Activated CD8-positive, alpha-beta memory T cell treated with anti-CD3 and anti-CD28 coated beads, Interleukin-2, amount 10 ng/mL, durations not matched to agents 7 days and 5 days (primary cell): ENCODE measurements at regions not wholly inside any gene's neighbourhood (a gene's known extent, or its start where the extent isn't known, plus 50 kb on each side); places are given as distances from the start of the nearest gene placed in this dataset.
A peak's percentile ranks its signal among the peaks of the same experiment; 100 is the strongest.

Experiments
- ATAC-seq: fragments of 150-1000 bp; cut with Tn5 transposase; one replicate; pipeline ENCODE4 v1.10.0; 2021; ENCODE audit warnings: moderate library complexity
- CTCF ChIA-PET: fragments of 350-600 bp; sonication (Branson Sonifier 250); formaldehyde crosslinking; loops from one replicate; lab custom pipeline; 2021; ENCODE audit warnings: antibody characterized with exemption; lab: Charles Lee
- DNase-seq: peaks from one replicate; pipeline ENCODE4 v3.0.0-alpha.2; 2020
- H3K27ac Mint-ChIP-seq: one replicate; pipeline ENCODE4 v1.8.0; 2021; ENCODE audit warnings: mild to moderate bottlenecking, mixed read lengths
- H3K27me3 Mint-ChIP-seq: one replicate; pipeline ENCODE4 v1.8.0; 2021; ENCODE audit warnings: mixed read lengths
- H3K36me3 Mint-ChIP-seq: one replicate; pipeline ENCODE4 v1.8.0; 2021; ENCODE audit warnings: mild to moderate bottlenecking, mixed read lengths
- H3K4me1 Mint-ChIP-seq: one replicate; pipeline ENCODE4 v1.8.0; 2021; ENCODE audit warnings: mixed read lengths
- H3K4me3 Mint-ChIP-seq: one replicate; pipeline ENCODE4 v1.8.0; 2021; ENCODE audit warnings: mild to moderate bottlenecking, moderate library complexity, mixed read lengths
- H3K9me3 Mint-ChIP-seq: one replicate; pipeline ENCODE4 v1.8.0; 2022; ENCODE audit warnings: low read depth, mixed read lengths

DNA sequence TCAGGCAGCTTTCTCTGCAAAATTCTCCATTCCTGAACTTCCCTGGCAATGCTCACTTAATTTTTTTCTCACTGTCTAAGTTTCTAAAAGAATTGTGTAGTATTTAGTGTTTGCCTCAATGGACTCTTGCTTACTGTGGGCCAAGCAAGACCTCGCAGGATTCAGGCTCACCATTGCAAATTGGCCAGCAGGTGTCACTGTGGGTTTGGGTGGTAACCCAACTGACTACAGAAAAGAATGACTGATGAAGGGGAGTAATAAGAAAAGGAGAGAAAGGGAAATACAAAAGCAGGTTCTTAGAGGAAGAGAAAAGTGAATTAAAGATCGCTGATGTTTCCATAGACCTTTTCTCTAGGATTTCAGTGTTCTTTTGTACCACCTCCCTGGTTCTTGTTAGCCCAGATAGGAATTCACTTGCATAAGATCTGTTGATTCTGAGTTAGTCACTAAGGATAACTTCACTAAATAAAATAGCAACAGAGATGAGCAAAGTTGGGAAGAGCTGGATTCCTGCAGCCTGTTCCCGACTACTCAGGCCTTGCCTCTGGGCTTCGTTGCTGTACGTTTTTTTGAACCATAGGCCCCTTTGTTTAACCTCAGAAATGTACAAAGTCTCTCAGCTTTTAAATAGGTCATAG is 386.5 kb upstream of the DDHD1 start:
- Mint-ChIP-seq H3K27me3 (peaks cover 4% of the 10 kb centered on the region), H3K4me3 (no peak overlapping the region), H3K4me1 (no peaks in the 10 kb centered on the region), H3K36me3 (no peaks in the 10 kb centered on the region), H3K9me3 (no peaks in the 10 kb centered on the region), H3K27ac (no peak overlapping the region)
- CTCF ChIA-PET: interaction anchor here (1.6 to 2.1 kb wide), 3 partner anchors 24 to 808 kb away, joined by 5 to 8 read pairs (median 6); no protein-coding TSS in a partner anchor
- ATAC-seq (peak; percentile 67), DNase-seq (peak; percentile 74)

- Mint-ChIP-seq H3K27ac (no peak overlapping the region), H3K4me3 (no peak overlapping the region), H3K36me3 (no peaks in the 10 kb centered on the region), H3K9me3 (no peaks in the 10 kb centered on the region), H3K27me3 (peaks cover 4% of the 10 kb centered on the region), H3K4me1 (peaks cover under 1% of the 10 kb centered on the region)
- ATAC-seq: no peak
- CTCF ChIA-PET: interaction anchor here (1.4 to 2.1 kb wide), 3 partner anchors 23 to 809 kb away, joined by 5 to 8 read pairs (median 6); no protein-coding TSS in a partner anchor
- no peak for DNase-seq
Observed at GRCh38 chr14:53538316-53538881, 385.3 kb upstream of the DDHD1 start.

GRCh38 chr14:53537422-53538315 is 384.5 kb upstream of the DDHD1 start:
- no peaks in the 10 kb centered on the region for H3K36me3 Mint-ChIP-seq
- H3K4me3 Mint-ChIP-seq: no peak overlapping the region
- CTCF ChIA-PET: interaction anchor here (1.0 to 1.6 kb wide), 3 partner anchors 11 to 810 kb away, joined by 4 to 8 read pairs (median 5); no protein-coding TSS in a partner anchor
- H3K9me3 Mint-ChIP-seq: no peaks in the 10 kb centered on the region
- H3K27ac Mint-ChIP-seq: no peak overlapping the region
- peaks cover 4% of the 10 kb centered on the region for H3K27me3 Mint-ChIP-seq
- ATAC-seq: no peak
- H3K4me1 Mint-ChIP-seq: peaks cover 4% of the 10 kb centered on the region
- no peak for DNase-seq

DNA sequence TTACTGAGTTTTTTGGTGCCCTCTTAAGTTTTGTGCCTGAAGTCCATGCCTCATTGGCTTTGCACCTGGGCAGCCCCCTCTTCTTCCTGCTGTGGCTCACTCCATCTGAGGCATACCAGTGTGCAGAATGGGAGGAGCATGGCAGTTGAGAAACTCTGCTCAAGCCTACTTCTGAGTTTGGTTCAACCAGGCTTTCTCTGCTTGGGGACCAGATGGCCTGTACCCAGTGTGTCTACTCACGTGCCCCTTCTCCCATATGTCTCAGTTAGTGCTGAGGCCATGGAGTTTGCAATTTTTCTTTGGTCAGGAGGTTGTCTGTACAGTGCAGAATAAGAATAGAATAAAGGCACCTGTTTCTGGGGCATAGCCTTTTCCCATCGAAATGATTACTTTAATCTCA is 383.3 kb upstream of the DDHD1 start:
- CTCF ChIA-PET: no interaction called here
- no peak for ATAC-seq

GRCh38 chr14:53534841-53535240 is 381.7 kb upstream of the DDHD1 start:
- Mint-ChIP-seq H3K9me3 (no peaks in the 10 kb centered on the region), H3K4me3 (no peak overlapping the region), H3K27me3 (peaks cover 4% of the 10 kb centered on the region), H3K4me1 (peaks cover 4% of the 10 kb centered on the region), H3K36me3 (no peaks in the 10 kb centered on the region), H3K27ac (no peak overlapping the region)
- CTCF ChIA-PET: no interaction called here
- ATAC-seq: no peak
- no peak for DNase-seq

More for the DNA sequence above, 383.3 kb upstream of the DDHD1 start:
- Mint-ChIP-seq H3K36me3 (no peaks in the 10 kb centered on the region), H3K27ac (no peak overlapping the region), H3K9me3 (no peaks in the 10 kb centered on the region), H3K4me3 (no peak overlapping the region), H3K4me1 (peaks cover 4% of the 10 kb centered on the region), H3K27me3 (peaks cover 4% of the 10 kb centered on the region)
- DNase-seq: no peak

GRCh38 chr14:53533384-53533970 is 380.4 kb upstream of the DDHD1 start:
- no peak for ATAC-seq
- H3K27me3 Mint-ChIP-seq: peaks cover 4% of the 10 kb centered on the region
- peak overlapping the region; percentile 4 for H3K27ac Mint-ChIP-seq
- no peaks in the 10 kb centered on the region for H3K9me3 Mint-ChIP-seq
- H3K4me3 Mint-ChIP-seq: no peak overlapping the region
- CTCF ChIA-PET: no interaction called here
- H3K36me3 Mint-ChIP-seq: no peaks in the 10 kb centered on the region
- no peak for DNase-seq
- peaks cover 4% of the 10 kb centered on the region for H3K4me1 Mint-ChIP-seq

DNA sequence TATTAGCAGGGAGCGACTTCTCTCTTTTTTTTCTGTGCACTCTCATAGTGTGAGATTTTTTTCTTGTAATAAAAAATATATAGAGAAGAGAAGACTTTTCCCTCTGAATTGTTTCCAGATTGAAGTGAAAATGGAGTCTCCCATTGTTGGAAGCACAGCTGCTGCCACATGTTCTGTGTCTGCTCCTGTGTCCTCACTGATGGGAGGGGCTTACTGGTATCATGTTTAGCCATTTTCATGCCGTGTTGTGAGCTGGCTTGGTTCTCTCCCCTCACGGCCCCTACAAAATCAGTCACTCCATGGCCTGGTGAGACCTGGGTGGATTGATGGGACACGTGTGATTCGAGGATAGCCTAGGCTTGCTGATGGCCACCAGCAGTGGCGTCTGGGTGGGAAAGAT is 379.7 kb upstream of the DDHD1 start:
- H3K4me3 Mint-ChIP-seq: no peak overlapping the region
- H3K9me3 Mint-ChIP-seq: no peaks in the 10 kb centered on the region
- H3K27me3 Mint-ChIP-seq: peaks cover 4% of the 10 kb centered on the region
- H3K27ac Mint-ChIP-seq: no peak overlapping the region
- DNase-seq (no peak), ATAC-seq (no peak)
- CTCF ChIA-PET: no interaction called here
- peaks cover 4% of the 10 kb centered on the region for H3K4me1 Mint-ChIP-seq
- H3K36me3 Mint-ChIP-seq: no peaks in the 10 kb centered on the region

DNA sequence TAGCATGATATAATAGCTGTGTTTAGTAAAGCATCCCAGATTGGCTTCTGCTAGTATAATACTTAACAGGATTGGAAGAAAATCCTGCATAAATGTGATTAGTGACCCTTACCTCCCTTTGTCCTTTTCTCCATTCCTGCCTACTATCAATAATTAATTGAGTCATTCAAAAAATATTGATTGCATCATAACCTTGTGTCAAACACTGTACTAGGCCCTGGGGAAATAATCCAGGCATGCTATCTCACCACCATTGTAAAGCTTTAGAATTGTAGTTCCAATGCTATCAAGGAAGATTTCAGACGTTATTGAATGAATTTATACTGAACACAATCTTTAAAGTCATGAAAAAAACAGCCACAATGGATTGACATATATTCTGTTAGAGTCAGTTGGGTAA is 378.6 kb upstream of the DDHD1 start:
- Mint-ChIP-seq H3K4me3 (no peak overlapping the region), H3K27me3 (peaks cover 3% of the 10 kb centered on the region), H3K9me3 (no peaks in the 10 kb centered on the region), H3K27ac (no peak overlapping the region), H3K4me1 (peaks cover 4% of the 10 kb centered on the region), H3K36me3 (no peaks in the 10 kb centered on the region)
- no peak for ATAC-seq
- CTCF ChIA-PET: interaction anchor here (0.8 kb wide), 1 partner anchor 816 kb away, joined by 3 read pairs; no protein-coding TSS in a partner anchor
- DNase-seq: no peak

- CTCF ChIA-PET: interaction anchor here (0.8 kb wide), 1 partner anchor 817 kb away, joined by 3 read pairs; no protein-coding TSS in a partner anchor
- H3K4me3 Mint-ChIP-seq: no peak overlapping the region
- no peak overlapping the region for H3K27ac Mint-ChIP-seq
- ATAC-seq (no peak), DNase-seq (no peak)
- no peaks in the 10 kb centered on the region for H3K36me3 Mint-ChIP-seq
- no peaks in the 10 kb centered on the region for H3K9me3 Mint-ChIP-seq
- H3K4me1 Mint-ChIP-seq: peaks cover 4% of the 10 kb centered on the region
- H3K27me3 Mint-ChIP-seq: no peaks in the 10 kb centered on the region
Observed at GRCh38 chr14:53531156-53531555, 378.0 kb upstream of the DDHD1 start.

- CTCF ChIA-PET: no interaction called here
- no peaks in the 10 kb centered on the region for H3K36me3 Mint-ChIP-seq
- H3K9me3 Mint-ChIP-seq: no peaks in the 10 kb centered on the region
- ATAC-seq (no peak), DNase-seq (no peak)
- no peak overlapping the region for H3K27ac Mint-ChIP-seq
- no peak overlapping the region for H3K4me3 Mint-ChIP-seq
- peaks cover 4% of the 10 kb centered on the region for H3K4me1 Mint-ChIP-seq
- no peaks in the 10 kb centered on the region for H3K27me3 Mint-ChIP-seq
Observed at GRCh38 chr14:53529519-53529918, 376.4 kb upstream of the DDHD1 start.

DNA sequence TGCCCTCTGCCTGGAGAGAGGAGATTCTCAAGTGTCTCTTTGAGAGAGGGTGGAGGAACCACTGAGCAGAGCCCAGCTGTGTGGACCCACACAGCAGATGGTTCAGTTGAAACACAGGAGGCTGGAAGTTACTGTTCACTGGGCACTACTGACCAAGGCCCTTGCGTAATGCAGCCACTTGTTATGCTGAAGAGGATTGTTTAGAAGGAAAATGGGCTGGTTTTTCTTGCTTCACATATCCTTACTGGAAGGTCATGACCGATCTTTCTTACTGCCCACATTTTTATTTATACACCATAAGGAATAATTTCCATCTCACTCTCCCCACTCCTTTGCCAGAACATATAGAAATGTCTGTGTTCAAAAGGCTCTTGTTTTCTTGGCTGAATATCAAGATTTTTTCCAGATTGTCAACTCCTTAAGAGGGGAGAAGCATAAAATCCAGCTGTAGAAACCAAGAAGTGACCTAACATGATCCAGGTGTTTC is 375.1 kb upstream of the DDHD1 start:
- Mint-ChIP-seq H3K9me3 (no peaks in the 10 kb centered on the region), H3K4me3 (no peak overlapping the region), H3K27ac (no peak overlapping the region), H3K36me3 (no peaks in the 10 kb centered on the region), H3K27me3 (no peaks in the 10 kb centered on the region), H3K4me1 (peaks cover 2% of the 10 kb centered on the region)
- DNase-seq: no peak
- CTCF ChIA-PET: no interaction called here
- no peak for ATAC-seq

DNA sequence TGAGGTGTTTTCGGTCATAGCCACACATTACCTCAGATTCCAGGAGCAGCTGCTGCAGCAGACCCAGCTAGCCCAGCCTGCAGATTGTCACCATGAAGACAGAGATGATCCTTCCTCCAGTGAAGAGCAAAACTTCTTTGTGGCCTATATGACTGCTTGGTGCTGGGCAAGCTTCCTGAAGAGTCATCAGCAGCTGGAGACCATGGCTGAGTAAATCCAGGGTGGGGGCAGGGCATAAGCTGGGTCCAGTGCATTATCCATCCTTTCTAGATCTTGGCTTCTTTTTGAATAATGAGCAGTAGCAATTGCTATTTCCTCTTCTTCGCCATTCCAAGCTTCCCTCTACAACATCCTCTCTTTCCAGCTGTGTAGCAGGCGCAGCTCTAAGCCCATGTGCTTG is 373.1 kb upstream of the DDHD1 start:
- ATAC-seq: no peak
- CTCF ChIA-PET: interaction anchor here (2.0 kb wide), 1 partner anchor 11 kb away, joined by 4 read pairs; no protein-coding TSS in a partner anchor
- DNase-seq: no peak
- H3K27me3 Mint-ChIP-seq: no peaks in the 10 kb centered on the region
- H3K4me1 Mint-ChIP-seq: peaks cover 2% of the 10 kb centered on the region
- no peak overlapping the region for H3K4me3 Mint-ChIP-seq
- no peaks in the 10 kb centered on the region for H3K36me3 Mint-ChIP-seq
- H3K27ac Mint-ChIP-seq: no peak overlapping the region
- peaks cover 2% of the 10 kb centered on the region for H3K9me3 Mint-ChIP-seq

- CTCF ChIA-PET: interaction anchor here (2.0 kb wide), 1 partner anchor 12 kb away, joined by 4 read pairs; no protein-coding TSS in a partner anchor
- DNase-seq: no peak
- Mint-ChIP-seq H3K4me1 (peaks cover 7% of the 10 kb centered on the region), H3K36me3 (no peaks in the 10 kb centered on the region), H3K9me3 (peaks cover 2% of the 10 kb centered on the region), H3K4me3 (no peak overlapping the region), H3K27ac (no peak overlapping the region), H3K27me3 (no peaks in the 10 kb centered on the region)
- no peak for ATAC-seq
Observed at GRCh38 chr14:53525608-53526007, 372.5 kb upstream of the DDHD1 start.
